ENCODE measurements at regions not wholly inside any gene's neighbourhood (a gene's known extent, or its start where the extent isn't known, plus 50 kb on each side); places are given as distances from the start of the nearest gene placed in this dataset.

DNA sequence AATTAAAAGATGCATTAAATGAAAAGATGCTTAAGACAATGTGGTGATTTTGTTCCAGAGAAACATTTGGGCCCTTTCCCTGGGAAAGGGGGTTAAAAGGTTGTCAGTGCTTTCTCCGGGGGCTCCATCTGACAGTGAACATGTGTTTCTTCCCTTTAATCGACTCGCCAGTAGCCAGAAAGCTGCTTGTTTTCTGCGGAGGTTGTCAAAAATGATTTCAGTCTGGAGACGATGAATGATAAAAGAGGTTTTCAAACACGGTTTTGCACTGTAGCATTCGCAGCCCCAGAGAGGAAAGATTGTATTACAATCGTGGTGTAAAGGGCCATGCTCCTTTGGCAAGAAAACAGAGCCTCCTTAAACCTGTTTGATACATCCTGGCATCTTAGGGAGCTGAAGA lies 111.5 kb upstream of the MEIS1 start:
- H3K4me3 ChIP-seq (ENCODE audit: low read depth in 1 of 2, low read length in 2 of 2): no peak overlapping the region
- no peaks in the 10 kb centered on the region for H4K20me1 ChIP-seq (ENCODE audit: insufficient read depth, low read length)
- ATAC-seq (ENCODE audit: insufficient read depth, low read depth): no peak
- no peaks in the 10 kb centered on the region for H3K27me3 ChIP-seq (ENCODE audit: insufficient read depth, low read length, poor library complexity)
- no peak overlapping the region for H2AFZ ChIP-seq (ENCODE audit: low read depth, low read length)
- TF ChIP-seq, protein P1, sequence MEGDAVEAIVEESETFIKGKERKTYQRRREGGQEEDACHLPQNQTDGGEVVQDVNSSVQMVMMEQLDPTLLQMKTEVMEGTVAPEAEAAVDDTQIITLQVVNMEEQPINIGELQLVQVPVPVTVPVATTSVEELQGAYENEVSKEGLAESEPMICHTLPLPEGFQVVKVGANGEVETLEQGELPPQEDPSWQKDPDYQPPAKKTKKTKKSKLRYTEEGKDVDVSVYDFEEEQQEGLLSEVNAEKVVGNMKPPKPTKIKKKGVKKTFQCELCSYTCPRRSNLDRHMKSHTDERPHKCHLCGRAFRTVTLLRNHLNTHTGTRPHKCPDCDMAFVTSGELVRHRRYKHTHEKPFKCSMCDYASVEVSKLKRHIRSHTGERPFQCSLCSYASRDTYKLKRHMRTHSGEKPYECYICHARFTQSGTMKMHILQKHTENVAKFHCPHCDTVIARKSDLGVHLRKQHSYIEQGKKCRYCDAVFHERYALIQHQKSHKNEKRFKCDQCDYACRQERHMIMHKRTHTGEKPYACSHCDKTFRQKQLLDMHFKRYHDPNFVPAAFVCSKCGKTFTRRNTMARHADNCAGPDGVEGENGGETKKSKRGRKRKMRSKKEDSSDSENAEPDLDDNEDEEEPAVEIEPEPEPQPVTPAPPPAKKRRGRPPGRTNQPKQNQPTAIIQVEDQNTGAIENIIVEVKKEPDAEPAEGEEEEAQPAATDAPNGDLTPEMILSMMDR (IDR thresholded peaks at IDR 0.05; ENCODE audit: borderline replicate concordance, extremely low read depth, low read length, poor library complexity, severe bottlenecking): no peak
- no peak for TF ChIP-seq EZH2 (IDR thresholded peaks at IDR 0.05; ENCODE audit: borderline replicate concordance, low read depth, low read length, severe bottlenecking)
- no peaks in the 10 kb centered on the region for H3K36me3 ChIP-seq (ENCODE audit: insufficient read depth, low read length)
- no peak overlapping the region for H3K27ac ChIP-seq (ENCODE audit: low read length)
- H3K4me2 ChIP-seq (ENCODE audit: insufficient read depth, low read length): no peak overlapping the region
- no peaks in the 10 kb centered on the region for H3K79me2 ChIP-seq (ENCODE audit: insufficient read depth, low read length)
- H3K4me1 ChIP-seq (ENCODE audit: insufficient read depth, low read length): no peaks in the 10 kb centered on the region
- no peaks in the 10 kb centered on the region for H3K9me3 ChIP-seq (ENCODE audit: insufficient read depth, low read length, severe bottlenecking)
- DNase-seq: no peak
- no peak overlapping the region for H3K9ac ChIP-seq (ENCODE audit: low read depth, low read length)

DNA sequence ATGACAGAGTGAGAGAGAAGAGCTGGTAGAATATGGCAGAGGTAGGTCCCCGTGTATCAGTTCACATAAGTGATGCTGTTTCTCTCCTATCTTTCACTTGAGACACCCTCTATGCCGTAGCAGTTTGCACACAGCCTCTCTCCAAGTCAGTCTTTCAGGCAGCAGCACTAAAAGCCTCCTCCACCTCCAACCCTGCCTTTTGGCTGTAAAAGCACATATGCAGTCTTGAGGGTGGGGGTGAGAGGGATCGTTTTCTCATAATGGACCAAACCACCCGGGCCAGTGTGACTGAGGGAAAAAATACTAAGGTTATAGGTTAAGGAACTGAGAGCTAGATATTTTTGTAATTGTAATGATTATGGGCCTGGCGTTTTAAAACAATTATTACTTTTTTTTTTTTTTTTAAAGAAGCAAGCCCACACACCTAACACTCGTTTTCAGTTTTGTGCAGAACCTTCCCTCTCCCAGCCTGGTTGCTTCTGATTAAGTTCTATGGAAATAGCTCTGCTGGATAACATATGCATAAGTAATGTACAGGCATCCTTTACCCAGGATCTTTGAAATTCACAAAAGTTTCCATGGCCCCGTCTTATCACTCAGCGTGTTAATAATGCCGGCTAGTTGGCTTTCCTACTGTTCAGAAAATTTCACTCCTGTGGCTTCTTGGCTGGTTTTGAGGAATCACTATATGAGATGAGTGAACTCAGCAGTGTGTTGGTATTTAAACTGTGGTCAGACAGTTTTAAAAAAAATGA lies 112.2 kb upstream of the MEIS1 start:
- H3K79me2 ChIP-seq (ENCODE audit: insufficient read depth, low read length): no peaks in the 10 kb centered on the region
- H4K20me1 ChIP-seq (ENCODE audit: insufficient read depth, low read length): no peaks in the 10 kb centered on the region
- TF ChIP-seq, protein P1 (IDR thresholded peaks at IDR 0.05; ENCODE audit: borderline replicate concordance, extremely low read depth, low read length, poor library complexity, severe bottlenecking): no peak
- TF ChIP-seq EZH2 (IDR thresholded peaks at IDR 0.05; ENCODE audit: borderline replicate concordance, low read depth, low read length, severe bottlenecking): no peak
- H3K27me3 ChIP-seq (ENCODE audit: insufficient read depth, low read length, poor library complexity): no peaks in the 10 kb centered on the region
- H3K4me3 ChIP-seq (ENCODE audit: low read depth in 1 of 2, low read length in 2 of 2): no peak overlapping the region
- no peaks in the 10 kb centered on the region for H3K9me3 ChIP-seq (ENCODE audit: insufficient read depth, low read length, severe bottlenecking)
- no peaks in the 10 kb centered on the region for H3K4me1 ChIP-seq (ENCODE audit: insufficient read depth, low read length)
- H3K27ac ChIP-seq (ENCODE audit: low read length): no peak overlapping the region
- H2AFZ ChIP-seq (ENCODE audit: low read depth, low read length): no peak overlapping the region
- no peak overlapping the region for H3K9ac ChIP-seq (ENCODE audit: low read depth, low read length)
- no peaks in the 10 kb centered on the region for H3K36me3 ChIP-seq (ENCODE audit: insufficient read depth, low read length)
- ATAC-seq (ENCODE audit: insufficient read depth, low read depth): no peak
- no peak overlapping the region for H3K4me2 ChIP-seq (ENCODE audit: insufficient read depth, low read length)
- no peak for DNase-seq

DNA sequence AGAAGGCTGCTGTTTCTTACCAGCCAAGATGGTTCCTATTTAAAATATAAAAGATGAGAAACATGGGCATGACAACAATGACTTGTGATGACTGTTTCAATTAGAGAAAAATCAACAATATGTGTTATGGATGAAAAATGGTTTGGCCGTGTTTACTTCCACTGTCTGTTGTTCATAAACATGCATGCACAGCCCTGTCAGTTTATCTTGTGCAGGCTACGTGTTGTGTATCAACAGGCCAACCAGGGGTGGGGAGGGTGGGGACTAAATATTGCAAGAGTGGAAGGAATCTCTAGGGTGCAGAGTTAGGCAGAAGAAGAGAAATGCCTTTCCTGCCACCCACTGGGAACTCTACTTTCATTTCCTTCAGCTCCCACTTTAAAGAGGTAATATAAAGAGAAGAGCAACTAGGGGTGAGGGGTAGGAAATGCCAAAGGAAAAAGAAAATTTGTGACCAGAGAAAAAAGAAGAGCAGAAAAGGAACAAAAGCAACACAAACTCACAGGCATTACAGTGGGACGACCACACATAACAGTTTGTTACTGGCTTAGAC lies 116.8 kb upstream of the MEIS1 start:
- H3K79me2 ChIP-seq (ENCODE audit: insufficient read depth, low read length): no peaks in the 10 kb centered on the region
- no peak for DNase-seq
- no peak overlapping the region for H2AFZ ChIP-seq (ENCODE audit: low read depth, low read length)
- H3K27me3 ChIP-seq (ENCODE audit: insufficient read depth, low read length, poor library complexity): no peaks in the 10 kb centered on the region
- no peaks in the 10 kb centered on the region for H3K36me3 ChIP-seq (ENCODE audit: insufficient read depth, low read length)
- H3K4me1 ChIP-seq (ENCODE audit: insufficient read depth, low read length): no peaks in the 10 kb centered on the region
- H4K20me1 ChIP-seq (ENCODE audit: insufficient read depth, low read length): no peaks in the 10 kb centered on the region
- H3K9me3 ChIP-seq (ENCODE audit: insufficient read depth, low read length, severe bottlenecking): no peaks in the 10 kb centered on the region
- ATAC-seq (ENCODE audit: insufficient read depth, low read depth): no peak
- no peak overlapping the region for H3K9ac ChIP-seq (ENCODE audit: low read depth, low read length)
- H3K4me2 ChIP-seq (ENCODE audit: insufficient read depth, low read length): no peak overlapping the region
- TF ChIP-seq, protein P1 (IDR thresholded peaks at IDR 0.05; ENCODE audit: borderline replicate concordance, extremely low read depth, low read length, poor library complexity, severe bottlenecking): no peak
- TF ChIP-seq EZH2 (IDR thresholded peaks at IDR 0.05; ENCODE audit: borderline replicate concordance, low read depth, low read length, severe bottlenecking): no peak
- no peak overlapping the region for H3K4me3 ChIP-seq (ENCODE audit: low read depth in 1 of 2, low read length in 2 of 2)
- H3K27ac ChIP-seq (ENCODE audit: low read length): no peak overlapping the region
